Parathyroid adenoma (tissue), 2 donors: ENCODE measurements at regions not wholly inside any gene's neighbourhood (a gene's known extent, or its start where the extent isn't known, plus 50 kb on each side); places are given as distances from the start of the nearest gene placed in this dataset.
"Not testable (repeated sequence)": the region's sequence is repeated elsewhere in the genome, so short reads cannot be mapped to it uniquely, and the experiment has no call there.

Source experiments
- H2AFZ ChIP-seq: fragments of 300-600 bp; sonication (generic); one replicate; pipeline ENCODE4 v1.7.0; 2017; ENCODE audit warnings: antibody characterized with exemption, mild to moderate bottlenecking
- H3K27ac ChIP-seq: fragments of 300-600 bp; sonication (generic); one replicate; pipeline ENCODE4 v1.7.0; 2017
- H3K27me3 ChIP-seq: fragments of 300-600 bp; sonication (generic); one replicate; pipeline ENCODE4 v1.7.0; 2017; ENCODE audit warnings: low read length; ENCODE audit not compliant: control insufficient read depth, insufficient read depth
- H3K36me3 ChIP-seq: fragments of 300-600 bp; sonication (generic); one replicate; pipeline ENCODE4 v1.7.0; 2017; ENCODE audit warnings: low read length; ENCODE audit not compliant: control insufficient read depth, insufficient read depth
- H3K4me1 ChIP-seq: fragments of 300-600 bp; sonication (generic); one replicate; pipeline ENCODE4 v1.7.0; 2017; ENCODE audit warnings: control low read depth
- H3K4me2 ChIP-seq: fragments of 300-600 bp; sonication (generic); one replicate; pipeline ENCODE4 v1.7.0; 2017; ENCODE audit warnings: low read length
- H3K4me3 ChIP-seq: fragments of 300-600 bp; sonication (generic); one replicate; pipeline ENCODE4 v1.7.0; 2017; ENCODE audit warnings: low read depth, low read length
- H3K79me2 ChIP-seq: fragments of 300-600 bp; sonication (generic); one replicate; pipeline ENCODE4 v1.7.0; 2017; ENCODE audit warnings: control low read depth
- H3K9ac ChIP-seq: fragments of 300-600 bp; sonication (generic); one replicate; pipeline ENCODE4 v1.7.0; 2017; ENCODE audit warnings: mild to moderate bottlenecking
- H3K9me3 ChIP-seq: fragments of 300-600 bp; sonication (generic); one replicate; pipeline ENCODE4 v1.7.0; 2017; ENCODE audit warnings: low read length; ENCODE audit not compliant: control insufficient read depth
- CTCF ChIP-seq: fragments of 300-600 bp; sonication (generic); IDR thresholded peaks from one replicate; pipeline ENCODE4 v1.7.0; 2017; ENCODE audit warnings: antibody characterized with exemption, mild to moderate bottlenecking
- donor health status: primary hyperparathyroidism.

GRCh38 chr12:127980585-127980984, 286.4 kb upstream of the TMEM132C start:
- Histone ChIP-seq H3K27me3 (no peaks in the 10 kb centered on the region), H3K4me1 (no peaks in the 10 kb centered on the region), H3K4me2 (no peak overlapping the region), H2AFZ (no peak overlapping the region), H3K9ac (no peak overlapping the region), H3K27ac (no peak overlapping the region), H3K9me3 (no peaks in the 10 kb centered on the region), H3K36me3 (no peaks in the 10 kb centered on the region), H3K79me2 (no peaks in the 10 kb centered on the region), H3K4me3 (no peak overlapping the region)
- no peak for TF ChIP-seq CTCF

- no peak for TF ChIP-seq CTCF
- no peaks in the 10 kb centered on the region for H3K36me3 ChIP-seq
Observed at GRCh38 chr12:127981875-127982274, 285.1 kb upstream of the TMEM132C start.

GRCh38 chr12:127983213-127983791, 283.7 kb upstream of the TMEM132C start:
- H3K4me1 ChIP-seq, H3K9ac ChIP-seq, H3K4me2 ChIP-seq, H3K4me3 ChIP-seq, H3K27me3 ChIP-seq, H2AFZ ChIP-seq, H3K9me3 ChIP-seq, H3K27ac ChIP-seq, H3K79me2 ChIP-seq, H3K36me3 ChIP-seq: not testable (repeated sequence)

More at GRCh38 chr12:127981875-127982274, 285.1 kb upstream of the TMEM132C start:
- H3K9ac ChIP-seq: no peak overlapping the region
- no peak overlapping the region for H2AFZ ChIP-seq
- no peaks in the 10 kb centered on the region for H3K27me3 ChIP-seq
- peaks cover 3% of the 10 kb centered on the region for H3K4me1 ChIP-seq
- H3K4me2 ChIP-seq: no peak overlapping the region
- H3K27ac ChIP-seq: no peak overlapping the region
- no peaks in the 10 kb centered on the region for H3K79me2 ChIP-seq
- H3K9me3 ChIP-seq: no peaks in the 10 kb centered on the region
- no peak overlapping the region for H3K4me3 ChIP-seq

- H3K9ac ChIP-seq: no peak overlapping the region
Observed at GRCh38 chr12:127984386-127985055, 282.4 kb upstream of the TMEM132C start.

More at GRCh38 chr12:127984386-127985055, 282.4 kb upstream of the TMEM132C start:
- Histone ChIP-seq H3K4me1 (peaks cover 3% of the 10 kb centered on the region), H3K27me3 (no peaks in the 10 kb centered on the region), H3K4me2 (no peak overlapping the region), H3K9me3 (no peaks in the 10 kb centered on the region), H2AFZ (no peak overlapping the region), H3K36me3 (no peaks in the 10 kb centered on the region), H3K27ac (no peak overlapping the region), H3K79me2 (no peaks in the 10 kb centered on the region), H3K4me3 (no peak overlapping the region)
- TF ChIP-seq CTCF: no peak
